SKM-1 (cell line): ENCODE measurements at regions not wholly inside any gene's neighbourhood (a gene's known extent, or its start where the extent isn't known, plus 50 kb on each side); places are given as distances from the start of the nearest gene placed in this dataset.
"Not testable (repeated sequence)": the region's sequence is repeated elsewhere in the genome, so short reads cannot be mapped to it uniquely, and the experiment has no call there.

ENCODE experiments used
- DNase-seq: peaks from one replicate; lab custom pipeline; 2025; ENCODE audit not compliant: unreplicated experiment; lab: John Stamatoyannopoulos, UW

- DNase-seq = no peak
These were observed 619.3 kb downstream of the TRIB2 start for GRCh38 chr2:13335862-13336535.

- no peak for DNase-seq
These were observed 634.3 kb downstream of the TRIB2 start for GRCh38 chr2:13351068-13351467.

GRCh38 chr2:13353083-13353482 lies 636.3 kb downstream of the TRIB2 start:
- DNase-seq = no peak

- no peak for DNase-seq
These were observed 637.3 kb downstream of the TRIB2 start for GRCh38 chr2:13354031-13354430.

- DNase-seq = not testable (repeated sequence)
These were observed 665.2 kb downstream of the TRIB2 start for GRCh38 chr2:13381928-13382327.

GRCh38 chr2:13389172-13389571 lies 672.4 kb downstream of the TRIB2 start:
- DNase-seq = not testable (repeated sequence)

GRCh38 chr2:13390676-13391075 lies 673.9 kb downstream of the TRIB2 start:
- DNase-seq = no peak

GRCh38 chr2:13401312-13401711 lies 684.6 kb downstream of the TRIB2 start:
- DNase-seq = no peak

- no peak for DNase-seq
These were observed 697.3 kb downstream of the TRIB2 start for GRCh38 chr2:13413989-13414388.

- no peak for DNase-seq
These were observed 698.2 kb downstream of the TRIB2 start for GRCh38 chr2:13414897-13415296.

- DNase-seq = no peak
These were observed 717.2 kb downstream of the TRIB2 start for GRCh38 chr2:13433954-13434353.

GRCh38 chr2:13443554-13444261 lies 727.0 kb downstream of the TRIB2 start:
- DNase-seq = not testable (repeated sequence)

- DNase-seq = no peak
These were observed 745.7 kb downstream of the TRIB2 start for GRCh38 chr2:13462464-13462863.

- DNase-seq = no peak
These were observed 749.3 kb downstream of the TRIB2 start for GRCh38 chr2:13466076-13466475.

- no peak for DNase-seq
These were observed 757.8 kb downstream of the TRIB2 start for GRCh38 chr2:13474538-13474937.

GRCh38 chr2:13480057-13480456 lies 763.3 kb downstream of the TRIB2 start:
- no peak for DNase-seq

- no peak for DNase-seq
These were observed 764.5 kb downstream of the TRIB2 start for GRCh38 chr2:13481201-13481600.

GRCh38 chr2:13485256-13485655 lies 768.5 kb downstream of the TRIB2 start:
- no peak for DNase-seq

GRCh38 chr2:13488965-13489364 lies 772.2 kb downstream of the TRIB2 start:
- DNase-seq = no peak

- DNase-seq = no peak
These were observed 775.5 kb downstream of the TRIB2 start for GRCh38 chr2:13492262-13492661.

GRCh38 chr2:13495051-13495450 lies 778.3 kb downstream of the TRIB2 start:
- DNase-seq = no peak

- DNase-seq = no peak
These were observed 788.1 kb downstream of the TRIB2 start for GRCh38 chr2:13504808-13505207.

- DNase-seq = no peak
These were observed 791.9 kb downstream of the TRIB2 start for GRCh38 chr2:13508671-13509070.
